ENCODE measurements at regions not wholly inside any gene's neighbourhood (a gene's known extent, or its start where the extent isn't known, plus 50 kb on each side); places are given as distances from the start of the nearest gene placed in this dataset.
"Not testable (repeated sequence)": the region's sequence is repeated elsewhere in the genome, so short reads cannot be mapped to it uniquely, and the experiment has no call there.

DNA sequence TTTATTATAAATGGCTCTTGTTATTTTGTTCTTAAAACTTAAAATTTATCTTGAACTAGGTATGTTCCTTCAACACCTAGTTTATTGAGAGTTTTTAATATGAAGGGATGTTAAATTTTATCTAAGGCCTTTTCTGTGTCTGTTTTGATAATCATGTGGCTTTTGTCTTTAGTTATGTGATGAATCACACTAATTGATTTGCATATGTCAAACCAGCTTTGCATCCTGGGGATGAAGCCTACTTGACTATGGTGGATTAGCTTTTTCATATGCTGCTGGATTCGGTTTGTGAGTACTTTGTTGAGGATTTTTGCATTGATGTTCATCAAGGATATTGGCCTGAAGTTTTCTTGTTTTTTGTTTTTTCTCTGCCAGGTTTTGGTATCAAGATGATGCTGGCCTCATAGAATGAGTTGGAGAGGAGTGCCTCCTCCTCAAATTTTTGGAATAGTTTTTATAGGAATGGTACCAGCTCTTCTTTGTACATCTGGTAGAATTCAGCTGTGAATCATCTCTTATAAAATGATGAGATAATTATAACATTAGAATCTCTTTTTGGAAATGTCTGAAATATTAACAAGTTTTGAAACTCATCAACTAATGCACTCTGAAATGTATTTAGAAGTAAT lies 78.7 kb upstream of the AGR3 start:
- Histone ChIP-seq H4K20me1 (ENCODE audit: insufficient read depth) (no peaks in the 10 kb centered on the region), H3K4me3 (IDR thresholded peaks at IDR 0.05; ENCODE audit: insufficient read depth, low read depth, low read length) (no peak overlapping the region)

DNA sequence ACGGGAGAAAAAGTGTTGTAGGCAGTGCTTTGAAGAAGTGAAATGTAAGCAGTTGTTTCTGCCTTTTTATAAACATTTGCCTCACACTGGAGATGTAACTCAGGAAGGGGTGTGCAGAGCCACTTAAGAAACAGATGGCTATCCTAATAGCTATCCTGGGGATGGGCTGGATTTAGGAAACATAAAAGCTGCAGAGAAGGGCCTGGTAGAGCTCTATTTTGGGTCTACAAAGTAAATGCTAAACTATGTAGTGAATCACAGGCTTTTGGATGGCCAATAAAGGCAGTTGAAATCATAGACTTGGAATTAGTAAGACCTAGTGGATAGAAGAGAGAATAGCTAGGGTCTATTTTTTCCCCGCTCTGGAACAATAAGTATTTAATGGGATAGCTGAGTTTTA lies 79.9 kb upstream of the AGR3 start:
- H3K36me3 ChIP-seq (ENCODE audit: insufficient read depth): no peaks in the 10 kb centered on the region
- H4K20me1 ChIP-seq (ENCODE audit: insufficient read depth): no peaks in the 10 kb centered on the region

More for the DNA sequence above, 78.7 kb upstream of the AGR3 start:
- no peak overlapping the region for H2AFZ ChIP-seq (ENCODE audit: low read depth)
- no peaks in the 10 kb centered on the region for H3K27me3 ChIP-seq (ENCODE audit: insufficient read depth, low read depth)
- H3K9ac ChIP-seq: no peak overlapping the region
- no peaks in the 10 kb centered on the region for H3K4me1 ChIP-seq (ENCODE audit: low read depth, poor library complexity, severe bottlenecking)
- H3K79me2 ChIP-seq (ENCODE audit: insufficient read depth, low read depth): no peaks in the 10 kb centered on the region
- H3K4me2 ChIP-seq: no peak overlapping the region
- no peak overlapping the region for H3K27ac ChIP-seq
- TF ChIP-seq, protein P1, sequence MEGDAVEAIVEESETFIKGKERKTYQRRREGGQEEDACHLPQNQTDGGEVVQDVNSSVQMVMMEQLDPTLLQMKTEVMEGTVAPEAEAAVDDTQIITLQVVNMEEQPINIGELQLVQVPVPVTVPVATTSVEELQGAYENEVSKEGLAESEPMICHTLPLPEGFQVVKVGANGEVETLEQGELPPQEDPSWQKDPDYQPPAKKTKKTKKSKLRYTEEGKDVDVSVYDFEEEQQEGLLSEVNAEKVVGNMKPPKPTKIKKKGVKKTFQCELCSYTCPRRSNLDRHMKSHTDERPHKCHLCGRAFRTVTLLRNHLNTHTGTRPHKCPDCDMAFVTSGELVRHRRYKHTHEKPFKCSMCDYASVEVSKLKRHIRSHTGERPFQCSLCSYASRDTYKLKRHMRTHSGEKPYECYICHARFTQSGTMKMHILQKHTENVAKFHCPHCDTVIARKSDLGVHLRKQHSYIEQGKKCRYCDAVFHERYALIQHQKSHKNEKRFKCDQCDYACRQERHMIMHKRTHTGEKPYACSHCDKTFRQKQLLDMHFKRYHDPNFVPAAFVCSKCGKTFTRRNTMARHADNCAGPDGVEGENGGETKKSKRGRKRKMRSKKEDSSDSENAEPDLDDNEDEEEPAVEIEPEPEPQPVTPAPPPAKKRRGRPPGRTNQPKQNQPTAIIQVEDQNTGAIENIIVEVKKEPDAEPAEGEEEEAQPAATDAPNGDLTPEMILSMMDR (conservative IDR thresholded peaks at IDR 0.05; ENCODE audit: low read depth, low read length): no peak
- no peaks in the 10 kb centered on the region for H3K36me3 ChIP-seq (ENCODE audit: insufficient read depth)

GRCh38 chr7:16963044-16963443 lies 81.3 kb upstream of the AGR3 start:
- no peak overlapping the region for H3K27ac ChIP-seq
- TF ChIP-seq, protein P1 (conservative IDR thresholded peaks at IDR 0.05; ENCODE audit: low read depth, low read length): no peak
- H3K9ac ChIP-seq: no peak overlapping the region
- H2AFZ ChIP-seq (ENCODE audit: low read depth): no peak overlapping the region
- H3K4me2 ChIP-seq: no peak overlapping the region
- H3K27me3 ChIP-seq (ENCODE audit: insufficient read depth, low read depth): no peaks in the 10 kb centered on the region
- H3K36me3 ChIP-seq (ENCODE audit: insufficient read depth): no peaks in the 10 kb centered on the region
- no peaks in the 10 kb centered on the region for H4K20me1 ChIP-seq (ENCODE audit: insufficient read depth)
- no peaks in the 10 kb centered on the region for H3K4me1 ChIP-seq (ENCODE audit: low read depth, poor library complexity, severe bottlenecking)
- H3K4me3 ChIP-seq (IDR thresholded peaks at IDR 0.05; ENCODE audit: insufficient read depth, low read depth, low read length): no peak overlapping the region
- H3K79me2 ChIP-seq (ENCODE audit: insufficient read depth, low read depth): no peaks in the 10 kb centered on the region

More for the DNA sequence above, 79.9 kb upstream of the AGR3 start:
- no peak overlapping the region for H3K4me2 ChIP-seq
- no peak overlapping the region for H3K4me3 ChIP-seq (IDR thresholded peaks at IDR 0.05; ENCODE audit: insufficient read depth, low read depth, low read length)
- H3K9ac ChIP-seq: no peak overlapping the region
- H3K79me2 ChIP-seq (ENCODE audit: insufficient read depth, low read depth): no peaks in the 10 kb centered on the region
- no peaks in the 10 kb centered on the region for H3K4me1 ChIP-seq (ENCODE audit: low read depth, poor library complexity, severe bottlenecking)
- no peak overlapping the region for H3K27ac ChIP-seq
- TF ChIP-seq, protein P1 (conservative IDR thresholded peaks at IDR 0.05; ENCODE audit: low read depth, low read length): no peak
- no peaks in the 10 kb centered on the region for H3K27me3 ChIP-seq (ENCODE audit: insufficient read depth, low read depth)
- H2AFZ ChIP-seq (ENCODE audit: low read depth): no peak overlapping the region

- H3K27ac ChIP-seq; H4K20me1 ChIP-seq (ENCODE audit: insufficient read depth); H2AFZ ChIP-seq (ENCODE audit: low read depth); H3K27me3 ChIP-seq (ENCODE audit: insufficient read depth, low read depth); H3K4me3 ChIP-seq (IDR thresholded peaks at IDR 0.05; ENCODE audit: insufficient read depth, low read depth, low read length); H3K36me3 ChIP-seq (ENCODE audit: insufficient read depth); H3K4me2 ChIP-seq; H3K9ac ChIP-seq; H3K4me1 ChIP-seq (ENCODE audit: low read depth, poor library complexity, severe bottlenecking); H3K79me2 ChIP-seq (ENCODE audit: insufficient read depth, low read depth): not testable (repeated sequence)
Measured at GRCh38 chr7:16965697-16966096, 83.9 kb upstream of the AGR3 start.

GRCh38 chr7:16967300-16967811 lies 85.6 kb upstream of the AGR3 start:
- no peak overlapping the region for H3K9ac ChIP-seq
- H3K4me3 ChIP-seq (IDR thresholded peaks at IDR 0.05; ENCODE audit: insufficient read depth, low read depth, low read length): no peak overlapping the region
- no peaks in the 10 kb centered on the region for H3K27me3 ChIP-seq (ENCODE audit: insufficient read depth, low read depth)
- no peaks in the 10 kb centered on the region for H3K79me2 ChIP-seq (ENCODE audit: insufficient read depth, low read depth)
- TF ChIP-seq, protein P1 (conservative IDR thresholded peaks at IDR 0.05; ENCODE audit: low read depth, low read length): no peak
- no peak overlapping the region for H3K4me2 ChIP-seq
- H3K36me3 ChIP-seq (ENCODE audit: insufficient read depth): no peaks in the 10 kb centered on the region
- H3K27ac ChIP-seq: no peak overlapping the region
- H2AFZ ChIP-seq (ENCODE audit: low read depth): no peak overlapping the region
- no peaks in the 10 kb centered on the region for H3K4me1 ChIP-seq (ENCODE audit: low read depth, poor library complexity, severe bottlenecking)
- no peaks in the 10 kb centered on the region for H4K20me1 ChIP-seq (ENCODE audit: insufficient read depth)
